ENCODE measurements at regions not wholly inside any gene's neighbourhood (a gene's known extent, or its start where the extent isn't known, plus 50 kb on each side); places are given as distances from the start of the nearest gene placed in this dataset.
"Not testable (repeated sequence)": the region's sequence is repeated elsewhere in the genome, so short reads cannot be mapped to it uniquely, and the experiment has no call there.

- H3K27ac ChIP-seq; intact Hi-C loops (cut with DNase I; ENCODE audit: low total_unique reads); DNase-seq: not testable (repeated sequence)
Measured at GRCh38 chr11:89658767-89659166, 51.3 kb upstream of the TRIM77 start.

GRCh38 chr11:89659414-89659813 lies 50.7 kb upstream of the TRIM77 start:
- H3K4me1 ChIP-seq; intact Hi-C loops (cut with DNase I; ENCODE audit: low total_unique reads); H3K27me3 ChIP-seq; DNase-seq; H3K36me3 ChIP-seq; H3K4me3 ChIP-seq; H3K9me3 ChIP-seq; H3K27ac ChIP-seq: not testable (repeated sequence)

More at GRCh38 chr11:89658767-89659166, 51.3 kb upstream of the TRIM77 start:
- not testable (repeated sequence) for H3K4me3 ChIP-seq, H3K36me3 ChIP-seq, H3K4me1 ChIP-seq, H3K27me3 ChIP-seq, H3K9me3 ChIP-seq

DNA sequence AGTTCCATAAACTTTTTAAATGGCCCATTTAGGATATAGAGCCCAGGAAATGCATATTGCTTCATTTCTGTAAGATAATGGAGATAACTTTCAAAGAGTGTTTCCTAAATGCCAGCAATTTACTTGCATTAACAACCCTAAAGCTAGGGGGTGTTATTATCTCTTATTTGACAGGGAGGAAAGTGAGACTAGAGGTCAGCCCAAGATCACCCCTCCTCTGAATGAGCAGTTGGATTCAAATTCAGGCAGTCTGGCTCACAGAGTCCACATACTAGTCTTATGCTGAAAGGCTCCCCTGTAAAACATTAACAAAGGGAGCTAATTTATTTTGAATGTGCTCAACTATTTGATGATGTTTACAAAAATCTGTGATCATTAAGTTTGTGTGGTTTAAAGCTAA lies 49.9 kb upstream of the TRIM77 start:
- TF ChIP-seq, protein P1, sequence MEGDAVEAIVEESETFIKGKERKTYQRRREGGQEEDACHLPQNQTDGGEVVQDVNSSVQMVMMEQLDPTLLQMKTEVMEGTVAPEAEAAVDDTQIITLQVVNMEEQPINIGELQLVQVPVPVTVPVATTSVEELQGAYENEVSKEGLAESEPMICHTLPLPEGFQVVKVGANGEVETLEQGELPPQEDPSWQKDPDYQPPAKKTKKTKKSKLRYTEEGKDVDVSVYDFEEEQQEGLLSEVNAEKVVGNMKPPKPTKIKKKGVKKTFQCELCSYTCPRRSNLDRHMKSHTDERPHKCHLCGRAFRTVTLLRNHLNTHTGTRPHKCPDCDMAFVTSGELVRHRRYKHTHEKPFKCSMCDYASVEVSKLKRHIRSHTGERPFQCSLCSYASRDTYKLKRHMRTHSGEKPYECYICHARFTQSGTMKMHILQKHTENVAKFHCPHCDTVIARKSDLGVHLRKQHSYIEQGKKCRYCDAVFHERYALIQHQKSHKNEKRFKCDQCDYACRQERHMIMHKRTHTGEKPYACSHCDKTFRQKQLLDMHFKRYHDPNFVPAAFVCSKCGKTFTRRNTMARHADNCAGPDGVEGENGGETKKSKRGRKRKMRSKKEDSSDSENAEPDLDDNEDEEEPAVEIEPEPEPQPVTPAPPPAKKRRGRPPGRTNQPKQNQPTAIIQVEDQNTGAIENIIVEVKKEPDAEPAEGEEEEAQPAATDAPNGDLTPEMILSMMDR (IDR thresholded peaks at IDR 0.05) = no peak
- TF ChIP-seq POLR2A (IDR thresholded peaks at IDR 0.05) = no peak
- intact Hi-C loops (cut with DNase I; ENCODE audit: low total_unique reads) = no loop called here

More for the DNA sequence above, 49.9 kb upstream of the TRIM77 start:
- Histone ChIP-seq H3K27ac (no peak overlapping the region), H3K27me3 (no peaks in the 10 kb centered on the region), H3K36me3 (no peaks in the 10 kb centered on the region), H3K4me1 (no peaks in the 10 kb centered on the region), H3K9me3 (no peaks in the 10 kb centered on the region), H3K4me3 (no peak overlapping the region)
- DNase-seq = no peak

Data from uterus (tissue), 3 donors.